Pancreas (tissue), 10 donors: ENCODE measurements at regions not wholly inside any gene's neighbourhood (a gene's known extent, or its start where the extent isn't known, plus 50 kb on each side); places are given as distances from the start of the nearest gene placed in this dataset.
"Not testable (repeated sequence)": the region's sequence is repeated elsewhere in the genome, so short reads cannot be mapped to it uniquely, and the experiment has no call there.

Source experiments
- ATAC-seq, 4 donors: fragments of 200-7000 bp; cut with Tn5 transposase; one replicate each; pipeline versions ENCODE4 v1.8.0 to v1.9.1; 2020; ENCODE audit warnings: mild to moderate bottlenecking in 4 of 4, moderate library complexity in 4 of 4
- DNase-seq, 6 donors: peaks; one replicate each; pipeline ENCODE4 v3.0.0-alpha.2; 2020
- FAIRE-seq: peaks from 2 replicates; lab custom pipeline; 2012; peaks lifted over from hg19 to GRCh38; lab: Jason Lieb, UNC
- H3K27ac ChIP-seq, 4 donors: fragments of 200-600 bp; sonication (generic); 1 replicate in 3 of 4; 2 replicates in 1 of 4; pipeline versions ENCODE4 v1.5.0 to v1.8.0; 2020
- H3K27me3 ChIP-seq, 4 donors: fragments of 200-600 bp; one replicate each; pipeline ENCODE4 v1.8.0; 2021
- H3K36me3 ChIP-seq, 3 donors: fragments of 200-600 bp; sonication (generic) in 1 of 3; one replicate each; pipeline versions ENCODE4 v1.5.0 to v1.8.0; 2020 to 2021
- H3K4me1 ChIP-seq, 3 donors: fragments of 200-600 bp; one replicate each; pipeline ENCODE4 v1.8.0; 2021
- H3K4me3 ChIP-seq, 4 donors: fragments of 200-600 bp; sonication (generic) in 2 of 4; one replicate each; pipeline versions ENCODE4 v1.5.0 to v1.8.0; 2020 to 2021
- H3K9me3 ChIP-seq, 4 donors: fragments of 200-600 bp; one replicate each; pipeline ENCODE4 v1.8.0; 2021
- CTCF ChIP-seq, 4 donors: fragments of 200-600 bp; sonication (generic) in 3 of 4; IDR thresholded peaks; one replicate each; pipeline versions ENCODE4 v1.5.0 to v1.8.0; 2021; ENCODE audit warnings: antibody characterized with exemption in 4 of 4
- WGBS, 2 donors: extraction: QIAGEN DNeasy Blood & Tissue Kit; methylation state at CpG; one replicate each; pipeline ENCODE4 v1.1.7; 2013; 5-methylcytosine and 5-hydroxymethylcytosine counted together
- intact Hi-C, 3 donors: fragments of 100-400 bp; cut with DNase I; formaldehyde crosslinking; loops; one replicate each; pipeline versions ENCODE4 v1.11.1 to v1.14.2; 2022
- donor health status: healthy with polysubstance abuse.
- donor health status: DM: no; HTN: no; CAD: no; lungs with moderate emphysema.
- donor health status: DM: no; HTN: no; CAD: no.
- donor health status: control.
- donor health status: control.
- donor health status: Bipolar disorder and iron deficiency.
- donor health status: DM: yes; HTN: yes; CAD: no.
- donor health status: DM: no; HTN: no; CAD: no.
- donor health status: DM: no; HTN: no; CAD: no.
- donor health status: DM: yes; HTN: yes; CAD: no.

- intact Hi-C loops: no loop called here
These were observed 917.7 kb downstream of the MCTP2 start for GRCh38 chr15:95149036-95149435.

GRCh38 chr15:95149771-95150170 lies 918.4 kb downstream of the MCTP2 start:
- no peaks in the 10 kb centered on the region for H3K9me3 ChIP-seq
- ATAC-seq: no peak
- no peak for FAIRE-seq

More at GRCh38 chr15:95149036-95149435, 917.7 kb downstream of the MCTP2 start:
- no peak overlapping the region for H3K4me3 ChIP-seq
- H3K9me3 ChIP-seq: no peaks in the 10 kb centered on the region
- ATAC-seq (no peak), FAIRE-seq (no peak), DNase-seq (no peak)
- no peak overlapping the region for H3K27ac ChIP-seq
- TF ChIP-seq CTCF (IDR thresholded peaks at IDR 0.05): no peak
- no peaks in the 10 kb centered on the region for H3K27me3 ChIP-seq
- 19 to 23% methylated on average over 3 of the region's 3 CpGs for WGBS, 2 donors
- H3K36me3 ChIP-seq: no peaks in the 10 kb centered on the region
- no peaks in the 10 kb centered on the region for H3K4me1 ChIP-seq

GRCh38 chr15:95150466-95150865 lies 919.1 kb downstream of the MCTP2 start:
- Histone ChIP-seq H3K27ac (no peak overlapping the region), H3K27me3 (no peaks in the 10 kb centered on the region), H3K9me3 (no peaks in the 10 kb centered on the region), H3K36me3 (no peaks in the 10 kb centered on the region), H3K4me1 (no peaks in the 10 kb centered on the region), H3K4me3 (no peak overlapping the region)
- DNase-seq: no peak
- FAIRE-seq: no peak
- no peak for TF ChIP-seq CTCF (IDR thresholded peaks at IDR 0.05)
- WGBS, 2 donors: 70 to 73% methylated on average over 10 of the region's 10 CpGs
- no peak for ATAC-seq
- intact Hi-C loops: no loop called here

More at GRCh38 chr15:95149771-95150170, 918.4 kb downstream of the MCTP2 start:
- Histone ChIP-seq H3K4me1 (no peaks in the 10 kb centered on the region), H3K4me3 (no peak overlapping the region), H3K27me3 (no peaks in the 10 kb centered on the region), H3K36me3 (no peaks in the 10 kb centered on the region), H3K27ac (no peak overlapping the region)
- no peak for TF ChIP-seq CTCF (IDR thresholded peaks at IDR 0.05)
- no peak for DNase-seq
- intact Hi-C loops: no loop called here

- ATAC-seq (no peak), FAIRE-seq (no peak), DNase-seq (no peak)
- Histone ChIP-seq H3K4me3 (no peak overlapping the region), H3K4me1 (no peaks in the 10 kb centered on the region), H3K27me3 (no peaks in the 10 kb centered on the region), H3K9me3 (no peaks in the 10 kb centered on the region), H3K36me3 (no peaks in the 10 kb centered on the region), H3K27ac (no peak overlapping the region)
- intact Hi-C loops: no loop called here
- TF ChIP-seq CTCF (IDR thresholded peaks at IDR 0.05): no peak
- WGBS, 2 donors: 83 to 91% methylated on average over 1 of the region's 1 CpG
These were observed 921.4 kb downstream of the MCTP2 start for GRCh38 chr15:95152741-95153140.

GRCh38 chr15:95153201-95153600 lies 921.8 kb downstream of the MCTP2 start:
- DNase-seq, H3K36me3 ChIP-seq, H3K27ac ChIP-seq, H3K27me3 ChIP-seq, FAIRE-seq, H3K9me3 ChIP-seq, H3K4me1 ChIP-seq, intact Hi-C loops, ATAC-seq, H3K4me3 ChIP-seq: not testable (repeated sequence)
- WGBS, 2 donors: 39 to 50% methylated on average over 2 of the region's 2 CpGs
